Upper lobe of left lung (tissue), 4 donors: ENCODE measurements at regions not wholly inside any gene's neighbourhood (a gene's known extent, or its start where the extent isn't known, plus 50 kb on each side); places are given as distances from the start of the nearest gene placed in this dataset.

Experiments
- POLR2A ChIP-seq, 4 donors: fragments of 450-650 bp; IDR thresholded peaks; one replicate each; pipeline ENCODE4 v1.5.1; 2016 to 2017; ENCODE audit warnings: antibody characterized with exemption in 4 of 4, mild to moderate bottlenecking in 2 of 4
- TF ChIP-seq, protein P1 (sequence below), 6 experiments: fragments of 450-650 bp in 4 of 6; fragments of 200-600 bp in 2 of 6; sonication (generic) in 2 of 6; IDR thresholded peaks; one replicate each; pipeline ENCODE4 v1.5.1; 2016 to 2019; ENCODE audit warnings: antibody characterized with exemption in 6 of 6

DNA sequence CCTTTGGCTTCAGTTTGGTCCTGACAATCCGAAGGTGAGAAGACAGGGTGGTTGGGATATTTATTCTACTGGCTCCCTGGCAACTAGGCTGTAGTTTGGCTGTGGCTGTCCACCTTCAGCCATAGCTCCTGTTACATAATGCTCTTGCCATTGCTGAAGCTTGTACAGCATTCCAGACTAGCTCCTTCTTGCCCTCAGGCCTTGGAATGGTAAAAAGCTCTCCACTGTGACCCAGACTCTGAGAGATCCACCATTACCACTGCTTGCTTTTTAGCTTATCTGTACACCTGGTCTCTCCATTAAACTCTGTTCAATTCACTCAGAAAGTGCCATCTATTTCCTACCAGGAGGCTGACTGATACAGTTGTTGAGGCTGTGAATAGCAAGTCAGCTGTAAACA is 231.8 kb upstream of the MON1B start:
- TF ChIP-seq, protein P1, sequence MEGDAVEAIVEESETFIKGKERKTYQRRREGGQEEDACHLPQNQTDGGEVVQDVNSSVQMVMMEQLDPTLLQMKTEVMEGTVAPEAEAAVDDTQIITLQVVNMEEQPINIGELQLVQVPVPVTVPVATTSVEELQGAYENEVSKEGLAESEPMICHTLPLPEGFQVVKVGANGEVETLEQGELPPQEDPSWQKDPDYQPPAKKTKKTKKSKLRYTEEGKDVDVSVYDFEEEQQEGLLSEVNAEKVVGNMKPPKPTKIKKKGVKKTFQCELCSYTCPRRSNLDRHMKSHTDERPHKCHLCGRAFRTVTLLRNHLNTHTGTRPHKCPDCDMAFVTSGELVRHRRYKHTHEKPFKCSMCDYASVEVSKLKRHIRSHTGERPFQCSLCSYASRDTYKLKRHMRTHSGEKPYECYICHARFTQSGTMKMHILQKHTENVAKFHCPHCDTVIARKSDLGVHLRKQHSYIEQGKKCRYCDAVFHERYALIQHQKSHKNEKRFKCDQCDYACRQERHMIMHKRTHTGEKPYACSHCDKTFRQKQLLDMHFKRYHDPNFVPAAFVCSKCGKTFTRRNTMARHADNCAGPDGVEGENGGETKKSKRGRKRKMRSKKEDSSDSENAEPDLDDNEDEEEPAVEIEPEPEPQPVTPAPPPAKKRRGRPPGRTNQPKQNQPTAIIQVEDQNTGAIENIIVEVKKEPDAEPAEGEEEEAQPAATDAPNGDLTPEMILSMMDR (IDR thresholded peaks at IDR 0.05), result no peak
- TF ChIP-seq POLR2A (IDR thresholded peaks at IDR 0.05), result no peak
